Neural crest cell (in vitro differentiated cells): ENCODE measurements at regions not wholly inside any gene's neighbourhood (a gene's known extent, or its start where the extent isn't known, plus 50 kb on each side); places are given as distances from the start of the nearest gene placed in this dataset.

Experiments used
- DNase-seq: peaks from one replicate; pipeline ENCODE4 v3.0.0; 2021; ENCODE audit warnings: low read depth, mixed read lengths, low spot score
- H3K27ac Mint-ChIP-seq: one replicate; pipeline ENCODE4 v1.8.0; 2021; ENCODE audit warnings: mild to moderate bottlenecking, mixed read lengths; ENCODE audit not compliant: unreplicated experiment
- H3K27me3 Mint-ChIP-seq: 2 replicates; pipeline ENCODE4 v1.8.0; 2021; ENCODE audit warnings: low read depth, mild to moderate bottlenecking, mixed read lengths
- H3K36me3 Mint-ChIP-seq: 2 replicates; pipeline ENCODE4 v1.8.0; 2021; ENCODE audit warnings: low read depth, mild to moderate bottlenecking, mixed read lengths
- H3K4me1 Mint-ChIP-seq: 2 replicates; pipeline ENCODE4 v1.8.0; 2021; ENCODE audit warnings: mixed read lengths
- H3K4me3 Mint-ChIP-seq: one replicate; pipeline ENCODE4 v1.8.0; 2021; ENCODE audit warnings: mild to moderate bottlenecking, mixed read lengths
- H3K9me3 Mint-ChIP-seq: 2 replicates; pipeline ENCODE4 v1.8.0; 2021; ENCODE audit warnings: mixed read lengths
- CTCF ChIP-seq: fragments of 200-600 bp; sonication (generic); conservative IDR thresholded peaks from 2 replicates; pipeline ENCODE4 v1.5.0; 2021; ENCODE audit warnings: antibody characterized with exemption, mild to moderate bottlenecking

- Mint-ChIP-seq H3K36me3 (no peaks in the 10 kb centered on the region), H3K4me3 (no peak overlapping the region), H3K27ac (no peak overlapping the region), H3K27me3 (no peaks in the 10 kb centered on the region), H3K4me1 (peaks cover under 1% of the 10 kb centered on the region), H3K9me3 (no peaks in the 10 kb centered on the region)
- TF ChIP-seq CTCF = no peak
- no peak for DNase-seq
Observed at GRCh38 chrX:140447150-140447549, 57.7 kb downstream of the SOX3 start.

- no peak for TF ChIP-seq CTCF
- Mint-ChIP-seq H3K4me3 (peak overlapping the region; percentile 45), H3K36me3 (no peaks in the 10 kb centered on the region), H3K9me3 (no peaks in the 10 kb centered on the region), H3K4me1 (peaks cover 34% of the 10 kb centered on the region), H3K27me3 (no peaks in the 10 kb centered on the region), H3K27ac (peak overlapping the region; percentile 72)
- peak; percentile 37 for DNase-seq
Observed at GRCh38 chrX:140440876-140441275, 64.0 kb downstream of the SOX3 start.

DNA sequence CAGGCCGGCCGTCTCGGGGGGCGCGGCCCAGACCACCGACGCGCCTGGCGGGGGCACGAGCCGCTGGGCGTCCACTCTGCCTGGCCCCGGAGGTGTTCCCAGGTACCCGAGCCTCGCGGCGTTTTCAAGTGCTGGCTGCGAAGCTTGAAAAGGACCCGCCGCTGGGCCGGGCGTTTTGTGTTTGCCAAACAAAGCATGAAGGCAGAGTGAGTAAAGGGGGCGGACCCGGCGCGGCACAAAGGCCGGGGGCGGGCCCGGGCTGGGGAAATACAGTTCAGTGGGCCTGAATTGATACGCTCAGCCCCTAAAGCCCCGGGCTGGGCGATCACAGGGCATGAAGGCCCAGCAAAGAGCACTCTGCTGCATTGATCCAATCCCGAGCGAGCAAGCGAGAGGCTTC is 65.4 kb downstream of the SOX3 start:
- H3K27me3 Mint-ChIP-seq = no peaks in the 10 kb centered on the region
- no peak for TF ChIP-seq CTCF
- H3K9me3 Mint-ChIP-seq = no peaks in the 10 kb centered on the region
- DNase-seq = peak; percentile 79
- peak overlapping the region; percentile 84 for H3K4me3 Mint-ChIP-seq
- H3K4me1 Mint-ChIP-seq = peaks cover 40% of the 10 kb centered on the region
- no peaks in the 10 kb centered on the region for H3K36me3 Mint-ChIP-seq
- peak overlapping the region; percentile 93 for H3K27ac Mint-ChIP-seq

GRCh38 chrX:140434347-140434746 is 70.5 kb downstream of the SOX3 start:
- Mint-ChIP-seq H3K36me3 (no peaks in the 10 kb centered on the region), H3K27me3 (no peaks in the 10 kb centered on the region), H3K4me3 (no peak overlapping the region), H3K4me1 (peaks cover 16% of the 10 kb centered on the region), H3K9me3 (no peaks in the 10 kb centered on the region), H3K27ac (no peak overlapping the region)
- DNase-seq = no peak
- TF ChIP-seq CTCF = no peak

- Mint-ChIP-seq H3K4me3 (no peak overlapping the region), H3K9me3 (no peaks in the 10 kb centered on the region), H3K4me1 (peaks cover 12% of the 10 kb centered on the region), H3K27me3 (no peaks in the 10 kb centered on the region), H3K27ac (no peak overlapping the region), H3K36me3 (no peaks in the 10 kb centered on the region)
- no peak for TF ChIP-seq CTCF
- no peak for DNase-seq
Observed at GRCh38 chrX:140433582-140433981, 71.3 kb downstream of the SOX3 start.
